GM12878 (cell line): ENCODE measurements at regions not wholly inside any gene's neighbourhood (a gene's known extent, or its start where the extent isn't known, plus 50 kb on each side); places are given as distances from the start of the nearest gene placed in this dataset.

ENCODE experiments used
- CBFB ChIP-seq: IDR thresholded peaks from 2 replicates; pipeline ENCODE4 v1.6.1; 2016; ENCODE audit warnings: antibody characterized with exemption, low read depth
- CREB1 ChIP-seq: IDR thresholded peaks from 2 replicates; pipeline ENCODE4 v1.6.1; 2012; ENCODE audit warnings: low read depth, mild to moderate bottlenecking, inconsistent platforms
- CREM ChIP-seq: IDR thresholded peaks from 2 replicates; pipeline ENCODE4 v1.6.1; 2014; ENCODE audit warnings: antibody characterized with exemption, low read depth
- HDGF ChIP-seq: fragments of 450-650 bp; IDR thresholded peaks from 2 replicates; pipeline ENCODE4 v1.6.1; 2016; ENCODE audit warnings: antibody characterized with exemption
- PML ChIP-seq: IDR thresholded peaks from 2 replicates; pipeline ENCODE4 v1.6.1; 2012; ENCODE audit warnings: low read length, inconsistent platforms
- POLR2A ChIP-seq: IDR thresholded peaks from 2 replicates; pipeline ENCODE4 v1.6.1; 2011; ENCODE audit warnings: low read depth, mild to moderate bottlenecking, low read length
- SREBF2 ChIP-seq: IDR thresholded peaks from 2 replicates; pipeline ENCODE4 v1.6.1; 2012; ENCODE audit warnings: mild to moderate bottlenecking, low read length
- TF ChIP-seq, protein P1 (sequence below): fragments of 450-650 bp; IDR thresholded peaks from 2 replicates; pipeline ENCODE4 v1.6.1; 2016; ENCODE audit warnings: mild to moderate bottlenecking
- TF ChIP-seq, protein P2 (sequence below), 3 experiments: IDR thresholded peaks in 2 of 3; conservative IDR thresholded peaks in 1 of 3; 2 replicates each; pipeline ENCODE4 v1.5.1; 2011; ENCODE audit warnings: low read depth in 3 of 3, low read length in 3 of 3, mild to moderate bottlenecking in 3 of 3, control low read depth in 2 of 3, moderate library complexity in 2 of 3, inconsistent platforms in 1 of 3, mixed read lengths in 1 of 3; ENCODE audit not compliant: control insufficient read depth in 2 of 3, insufficient read depth in 1 of 3; ENCODE audit errors: extremely low read depth in 1 of 3

DNA sequence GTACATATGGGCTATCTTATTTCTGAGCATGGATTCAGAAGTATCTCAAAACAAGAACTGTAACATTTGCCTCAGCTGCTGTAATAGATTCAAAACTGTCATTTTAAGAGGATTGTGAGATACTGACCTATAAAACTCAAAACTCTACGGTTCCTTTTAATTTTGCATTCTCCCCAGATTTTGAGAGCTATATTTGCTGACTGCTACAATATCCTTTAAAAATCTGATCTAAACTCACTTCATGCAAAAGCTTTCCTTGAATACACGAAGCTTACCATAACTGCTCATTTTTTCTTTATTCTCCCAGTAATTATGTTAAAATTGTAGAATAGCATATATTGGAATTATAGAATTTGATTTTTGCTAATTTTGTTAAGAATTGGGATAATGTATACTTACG is 158.7 kb upstream of the ROBO1 start:
- TF ChIP-seq, protein P1, sequence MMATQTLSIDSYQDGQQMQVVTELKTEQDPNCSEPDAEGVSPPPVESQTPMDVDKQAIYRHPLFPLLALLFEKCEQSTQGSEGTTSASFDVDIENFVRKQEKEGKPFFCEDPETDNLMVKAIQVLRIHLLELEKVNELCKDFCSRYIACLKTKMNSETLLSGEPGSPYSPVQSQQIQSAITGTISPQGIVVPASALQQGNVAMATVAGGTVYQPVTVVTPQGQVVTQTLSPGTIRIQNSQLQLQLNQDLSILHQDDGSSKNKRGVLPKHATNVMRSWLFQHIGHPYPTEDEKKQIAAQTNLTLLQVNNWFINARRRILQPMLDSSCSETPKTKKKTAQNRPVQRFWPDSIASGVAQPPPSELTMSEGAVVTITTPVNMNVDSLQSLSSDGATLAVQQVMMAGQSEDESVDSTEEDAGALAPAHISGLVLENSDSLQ = no peak
- TF ChIP-seq SREBF2 = no peak
- TF ChIP-seq POLR2A = no peak
- no peak for TF ChIP-seq PML
- TF ChIP-seq, protein P2, sequence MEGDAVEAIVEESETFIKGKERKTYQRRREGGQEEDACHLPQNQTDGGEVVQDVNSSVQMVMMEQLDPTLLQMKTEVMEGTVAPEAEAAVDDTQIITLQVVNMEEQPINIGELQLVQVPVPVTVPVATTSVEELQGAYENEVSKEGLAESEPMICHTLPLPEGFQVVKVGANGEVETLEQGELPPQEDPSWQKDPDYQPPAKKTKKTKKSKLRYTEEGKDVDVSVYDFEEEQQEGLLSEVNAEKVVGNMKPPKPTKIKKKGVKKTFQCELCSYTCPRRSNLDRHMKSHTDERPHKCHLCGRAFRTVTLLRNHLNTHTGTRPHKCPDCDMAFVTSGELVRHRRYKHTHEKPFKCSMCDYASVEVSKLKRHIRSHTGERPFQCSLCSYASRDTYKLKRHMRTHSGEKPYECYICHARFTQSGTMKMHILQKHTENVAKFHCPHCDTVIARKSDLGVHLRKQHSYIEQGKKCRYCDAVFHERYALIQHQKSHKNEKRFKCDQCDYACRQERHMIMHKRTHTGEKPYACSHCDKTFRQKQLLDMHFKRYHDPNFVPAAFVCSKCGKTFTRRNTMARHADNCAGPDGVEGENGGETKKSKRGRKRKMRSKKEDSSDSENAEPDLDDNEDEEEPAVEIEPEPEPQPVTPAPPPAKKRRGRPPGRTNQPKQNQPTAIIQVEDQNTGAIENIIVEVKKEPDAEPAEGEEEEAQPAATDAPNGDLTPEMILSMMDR (IDR thresholded peaks at IDR 0.05 in 2 of 3, conservative IDR thresholded peaks at IDR 0.05 in 1 of 3; ENCODE audit: control insufficient read depth in 2 of 3, extremely low read depth in 1 of 3, insufficient read depth in 1 of 3, low read depth in 3 of 3, low read length in 3 of 3) = no peak
- no peak for TF ChIP-seq CREB1
- TF ChIP-seq CBFB = no peak
- no peak for TF ChIP-seq CREM
- TF ChIP-seq HDGF = no peak
